ENCODE measurements at regions not wholly inside any gene's neighbourhood (a gene's known extent, or its start where the extent isn't known, plus 50 kb on each side); places are given as distances from the start of the nearest gene placed in this dataset.

DNA sequence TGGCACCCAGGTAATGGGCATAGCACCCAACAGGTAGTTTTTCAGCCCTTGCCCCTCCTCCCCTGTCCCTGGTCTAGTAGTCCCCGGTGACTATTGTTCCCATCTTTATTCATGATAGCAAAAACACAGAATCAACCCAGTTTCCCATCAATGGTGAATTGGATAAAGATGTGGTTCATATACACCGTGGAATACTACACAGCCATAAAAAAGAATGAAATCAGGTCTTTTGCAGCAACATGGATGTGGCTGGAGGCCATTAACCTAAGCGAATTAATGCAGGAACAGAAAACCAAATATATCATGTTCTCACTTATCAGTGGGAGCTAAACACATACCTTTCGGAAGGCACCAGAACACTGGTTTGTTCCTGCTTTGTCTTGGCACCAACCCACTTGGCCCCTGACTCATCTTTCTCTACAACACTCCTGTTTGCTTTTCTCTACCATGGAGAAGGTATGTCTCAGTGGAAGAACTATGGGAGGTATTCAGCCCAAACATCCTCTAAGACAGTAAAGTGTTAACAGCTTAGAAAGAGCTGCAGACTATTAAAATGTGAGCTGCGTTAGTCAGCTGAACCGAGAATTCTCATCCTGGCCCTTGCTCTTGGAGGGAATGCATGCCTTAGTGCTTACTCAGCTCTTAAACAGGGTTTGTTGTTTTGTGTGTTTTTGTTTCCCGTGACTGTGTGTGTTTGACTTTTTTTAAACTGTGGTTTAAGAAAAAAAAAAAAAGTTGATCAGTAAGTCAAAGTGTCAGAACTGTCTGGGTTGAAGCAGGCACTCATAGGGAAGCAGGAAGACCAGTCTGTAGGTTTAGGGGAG lies 203.0 kb downstream of the TOMM20 start:
- TF ChIP-seq, protein P1, sequence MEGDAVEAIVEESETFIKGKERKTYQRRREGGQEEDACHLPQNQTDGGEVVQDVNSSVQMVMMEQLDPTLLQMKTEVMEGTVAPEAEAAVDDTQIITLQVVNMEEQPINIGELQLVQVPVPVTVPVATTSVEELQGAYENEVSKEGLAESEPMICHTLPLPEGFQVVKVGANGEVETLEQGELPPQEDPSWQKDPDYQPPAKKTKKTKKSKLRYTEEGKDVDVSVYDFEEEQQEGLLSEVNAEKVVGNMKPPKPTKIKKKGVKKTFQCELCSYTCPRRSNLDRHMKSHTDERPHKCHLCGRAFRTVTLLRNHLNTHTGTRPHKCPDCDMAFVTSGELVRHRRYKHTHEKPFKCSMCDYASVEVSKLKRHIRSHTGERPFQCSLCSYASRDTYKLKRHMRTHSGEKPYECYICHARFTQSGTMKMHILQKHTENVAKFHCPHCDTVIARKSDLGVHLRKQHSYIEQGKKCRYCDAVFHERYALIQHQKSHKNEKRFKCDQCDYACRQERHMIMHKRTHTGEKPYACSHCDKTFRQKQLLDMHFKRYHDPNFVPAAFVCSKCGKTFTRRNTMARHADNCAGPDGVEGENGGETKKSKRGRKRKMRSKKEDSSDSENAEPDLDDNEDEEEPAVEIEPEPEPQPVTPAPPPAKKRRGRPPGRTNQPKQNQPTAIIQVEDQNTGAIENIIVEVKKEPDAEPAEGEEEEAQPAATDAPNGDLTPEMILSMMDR (IDR thresholded peaks at IDR 0.05; ENCODE audit: partially characterized antibody, unreplicated experiment): no peak
- peaks cover 24% of the 10 kb centered on the region for H3K4me1 Mint-ChIP-seq (ENCODE audit: low read depth, unreplicated experiment)
- DNase-seq: no peak
- no peak overlapping the region for H3K4me3 Mint-ChIP-seq (ENCODE audit: unreplicated experiment)
- no peaks in the 10 kb centered on the region for H3K36me3 Mint-ChIP-seq (ENCODE audit: unreplicated experiment)
- no peak overlapping the region for H3K27ac Mint-ChIP-seq (ENCODE audit: unreplicated experiment)
- peaks cover 10% of the 10 kb centered on the region for H3K27me3 Mint-ChIP-seq (ENCODE audit: unreplicated experiment)
- peaks cover 1% of the 10 kb centered on the region for H3K9me3 Mint-ChIP-seq (ENCODE audit: unreplicated experiment)

DNA sequence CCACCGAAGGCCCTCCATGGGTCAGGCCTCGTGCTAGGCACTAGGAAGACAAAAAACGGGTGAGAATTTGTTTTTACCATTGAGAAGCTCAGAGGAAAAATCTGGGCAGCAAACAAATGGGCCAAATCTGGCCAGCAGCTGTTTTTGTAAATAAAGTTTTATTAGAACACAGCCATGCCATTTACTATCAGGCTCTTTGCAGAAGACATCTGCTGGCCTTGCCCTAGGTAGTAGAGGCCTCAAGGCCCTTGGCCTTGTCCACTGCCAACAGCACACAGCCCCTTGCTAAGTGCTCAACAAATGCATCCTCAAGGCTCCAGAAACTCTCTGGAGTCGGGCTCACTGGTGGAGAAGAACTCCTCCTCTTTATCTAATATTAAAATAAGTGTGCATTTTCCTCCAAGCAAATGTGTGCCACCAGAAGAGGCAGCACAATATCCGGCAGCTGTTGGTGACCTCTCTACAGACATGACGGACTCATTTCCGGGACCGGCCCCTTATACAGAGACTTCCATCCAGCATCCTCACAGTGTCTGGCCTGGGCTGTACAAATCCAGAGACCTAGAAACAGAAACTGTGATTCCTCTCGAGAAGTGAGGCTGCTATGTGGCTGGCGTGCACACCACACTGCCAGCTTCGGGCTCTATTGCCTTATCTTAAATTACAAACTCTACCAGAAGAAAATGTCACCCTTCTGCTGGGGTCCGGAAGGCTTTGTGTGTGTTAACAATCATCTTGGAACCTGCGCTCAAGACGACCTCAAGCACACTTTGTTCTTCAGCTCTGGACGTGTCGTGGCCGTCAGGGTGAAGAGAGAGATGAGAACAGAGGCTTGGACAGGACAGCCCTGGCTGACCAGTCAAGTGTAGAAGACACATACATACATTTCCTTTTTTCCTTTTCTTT lies 203.9 kb downstream of the TOMM20 start:
- TF ChIP-seq, protein P1 (IDR thresholded peaks at IDR 0.05; ENCODE audit: partially characterized antibody, unreplicated experiment): no peak
- Mint-ChIP-seq H3K9me3 (ENCODE audit: unreplicated experiment) (peaks cover 1% of the 10 kb centered on the region), H3K36me3 (ENCODE audit: unreplicated experiment) (no peaks in the 10 kb centered on the region), H3K4me3 (ENCODE audit: unreplicated experiment) (no peak overlapping the region), H3K27ac (ENCODE audit: unreplicated experiment) (no peak overlapping the region), H3K27me3 (ENCODE audit: unreplicated experiment) (peaks cover 12% of the 10 kb centered on the region), H3K4me1 (ENCODE audit: low read depth, unreplicated experiment) (peaks cover 24% of the 10 kb centered on the region)
- DNase-seq: no peak

DNA sequence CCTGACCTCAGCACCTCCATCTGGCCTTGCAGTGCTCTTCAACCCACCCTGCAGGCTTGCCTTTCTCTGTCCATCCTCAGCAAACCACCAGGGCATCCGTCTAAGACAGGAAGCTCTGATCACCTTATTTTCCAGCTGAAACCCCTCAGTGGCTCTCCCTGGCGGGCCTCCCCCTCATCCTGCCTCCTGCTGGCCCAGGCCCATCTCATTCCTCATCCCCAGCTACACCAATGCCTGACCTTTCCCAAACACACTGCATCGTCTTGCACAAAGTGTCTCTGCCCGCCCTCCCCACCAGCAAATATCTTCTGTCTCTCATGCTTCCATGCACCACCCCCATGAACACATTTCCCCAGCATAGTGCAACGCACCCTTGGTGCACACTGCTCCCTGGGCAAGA lies 205.0 kb downstream of the TOMM20 start:
- H3K36me3 Mint-ChIP-seq (ENCODE audit: unreplicated experiment): no peaks in the 10 kb centered on the region
- no peak overlapping the region for H3K4me3 Mint-ChIP-seq (ENCODE audit: unreplicated experiment)
- peaks cover 1% of the 10 kb centered on the region for H3K9me3 Mint-ChIP-seq (ENCODE audit: unreplicated experiment)
- no peak overlapping the region for H3K27ac Mint-ChIP-seq (ENCODE audit: unreplicated experiment)
- peaks cover 12% of the 10 kb centered on the region for H3K27me3 Mint-ChIP-seq (ENCODE audit: unreplicated experiment)
- TF ChIP-seq, protein P1 (IDR thresholded peaks at IDR 0.05; ENCODE audit: partially characterized antibody, unreplicated experiment): no peak
- no peak for DNase-seq
- H3K4me1 Mint-ChIP-seq (ENCODE audit: low read depth, unreplicated experiment): peaks cover 29% of the 10 kb centered on the region

DNA sequence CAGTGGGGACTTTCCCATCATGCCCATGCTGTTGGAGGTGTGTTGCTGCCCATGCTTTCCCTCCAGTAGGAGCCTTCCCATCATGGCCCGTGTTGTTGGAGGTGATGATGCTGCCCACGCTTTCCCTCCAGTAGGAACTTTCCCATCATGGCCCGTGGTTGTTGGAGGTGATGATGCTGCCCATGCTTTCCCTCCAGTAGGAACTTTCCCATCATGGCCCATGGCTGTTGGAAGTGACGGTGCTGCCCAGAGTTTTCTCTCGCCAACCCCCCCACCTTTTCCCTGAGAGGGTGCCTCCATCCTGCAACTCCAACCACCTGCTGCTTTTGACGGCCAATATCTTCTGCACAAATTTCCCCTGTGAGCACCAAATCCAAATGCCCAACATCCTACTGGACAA lies 205.7 kb downstream of the TOMM20 start:
- Mint-ChIP-seq H3K36me3 (ENCODE audit: unreplicated experiment) (no peaks in the 10 kb centered on the region), H3K27ac (ENCODE audit: unreplicated experiment) (no peak overlapping the region), H3K4me3 (ENCODE audit: unreplicated experiment) (no peak overlapping the region), H3K9me3 (ENCODE audit: unreplicated experiment) (peaks cover 1% of the 10 kb centered on the region), H3K27me3 (ENCODE audit: unreplicated experiment) (peaks cover 12% of the 10 kb centered on the region), H3K4me1 (ENCODE audit: low read depth, unreplicated experiment) (peaks cover 25% of the 10 kb centered on the region)
- no peak for DNase-seq
- TF ChIP-seq, protein P1 (IDR thresholded peaks at IDR 0.05; ENCODE audit: partially characterized antibody, unreplicated experiment): no peak
